WTC11 (cell line): ENCODE measurements at regions not wholly inside any gene's neighbourhood (a gene's known extent, or its start where the extent isn't known, plus 50 kb on each side); places are given as distances from the start of the nearest gene placed in this dataset.

Experiments used
- ATAC-seq: fragments of 200-7000 bp; cut with Tn5 transposase; 2 replicates; pipeline ENCODE4 v1.10.0; 2021; ENCODE audit warnings: mild to moderate bottlenecking, moderate library complexity
- CTCF ChIA-PET: fragments of 300-600 bp; sonication (Branson Sonifier 250); formaldehyde crosslinking; loops from one replicate; lab custom pipeline; 2021; ENCODE audit warnings: antibody characterized with exemption; lab: Charles Lee
- POLR2A ChIA-PET: fragments of 350-600 bp; sonication (Branson Sonifier 250); formaldehyde crosslinking; loops from one replicate; lab custom pipeline; 2021; ENCODE audit warnings: antibody characterized with exemption; lab: Charles Lee
- DNase-seq: peaks from one replicate; pipeline ENCODE4 v3.0.0; 2021; ENCODE audit warnings: low spot score
- H3K27ac Mint-ChIP-seq: 2 replicates; pipeline ENCODE4 v1.8.0; 2021; ENCODE audit warnings: mixed read lengths
- H3K27me3 Mint-ChIP-seq: 2 replicates; pipeline ENCODE4 v1.8.0; 2021; ENCODE audit warnings: low read depth, mild to moderate bottlenecking, moderate library complexity, mixed read lengths
- H3K36me3 Mint-ChIP-seq: 2 replicates; pipeline ENCODE4 v1.8.0; 2021; ENCODE audit warnings: mixed read lengths
- H3K4me1 Mint-ChIP-seq: 2 replicates; pipeline ENCODE4 v1.8.0; 2022; ENCODE audit warnings: mixed read lengths
- H3K4me3 Mint-ChIP-seq: 2 replicates; pipeline ENCODE4 v1.8.0; 2021; ENCODE audit warnings: mild to moderate bottlenecking, moderate library complexity, mixed read lengths
- H3K9me3 Mint-ChIP-seq: 2 replicates; pipeline ENCODE4 v1.8.0; 2021; ENCODE audit warnings: mixed read lengths
- AFF4 ChIP-seq: sonication (generic); formaldehyde crosslinking; IDR thresholded peaks from 2 replicates; pipeline ENCODE4 v1.8.1; 2023; ENCODE audit warnings: mild to moderate bottlenecking, missing genetic modification reagents, borderline replicate concordance
- AR ChIP-seq: fragments of 250-450 bp; sonication (Bioruptor Pico); IDR thresholded peaks from 2 replicates; pipeline ENCODE4 v1.9.0; 2021; ENCODE audit warnings: mild to moderate bottlenecking
- ATF3 ChIP-seq: sonication (generic); formaldehyde crosslinking; conservative IDR thresholded peaks from 2 replicates; pipeline ENCODE4 v1.8.1; 2022; ENCODE audit warnings: mild to moderate bottlenecking, missing genetic modification reagents
- CTCF ChIP-seq: fragments of 200-600 bp; IDR thresholded peaks from 2 replicates; pipeline ENCODE4 v1.8.0; 2022; ENCODE audit warnings: antibody characterized with exemption
- E2F5 ChIP-seq: sonication (generic); formaldehyde crosslinking; IDR thresholded peaks from 2 replicates; pipeline ENCODE4 v1.8.1; 2022; ENCODE audit warnings: mild to moderate bottlenecking, moderate library complexity, missing genetic modification reagents
- IRF1 ChIP-seq: sonication (generic); formaldehyde crosslinking; IDR thresholded peaks from 2 replicates; pipeline ENCODE4 v1.8.0; 2023; ENCODE audit warnings: missing genetic modification reagents
- IRF2 ChIP-seq: sonication (generic); formaldehyde crosslinking; IDR thresholded peaks from 2 replicates; pipeline ENCODE4 v1.8.0; 2022; ENCODE audit warnings: low read depth, missing genetic modification reagents, borderline replicate concordance
- MAX ChIP-seq: sonication (generic); formaldehyde crosslinking; IDR thresholded peaks from 2 replicates; pipeline ENCODE4 v1.8.0; 2022; ENCODE audit warnings: mild to moderate bottlenecking, missing genetic modification reagents
- MYBL2 ChIP-seq: sonication (generic); formaldehyde crosslinking; IDR thresholded peaks from 2 replicates; pipeline ENCODE4 v1.8.1; 2023; ENCODE audit warnings: mild to moderate bottlenecking, moderate library complexity, missing genetic modification reagents
- NFYB ChIP-seq: sonication (generic); formaldehyde crosslinking; conservative IDR thresholded peaks from 2 replicates; pipeline ENCODE4 v1.8.0; 2022; ENCODE audit warnings: low read depth, missing genetic modification reagents
- NR3C1 ChIP-seq: sonication (generic); formaldehyde crosslinking; conservative IDR thresholded peaks from 2 replicates; pipeline ENCODE4 v1.8.1; 2023; ENCODE audit warnings: low read depth, mild to moderate bottlenecking, missing genetic modification reagents
- PREB ChIP-seq: sonication (generic); formaldehyde crosslinking; IDR thresholded peaks from 2 replicates; pipeline ENCODE4 v1.8.1; 2022; ENCODE audit warnings: mild to moderate bottlenecking, missing genetic modification reagents, moderate library complexity, borderline replicate concordance
- TP53 ChIP-seq: sonication (generic); formaldehyde crosslinking; IDR thresholded peaks from 2 replicates; pipeline ENCODE4 v1.8.1; 2023; ENCODE audit warnings: mild to moderate bottlenecking, missing genetic modification reagents
- ZBTB21 ChIP-seq: sonication (generic); formaldehyde crosslinking; IDR thresholded peaks from 2 replicates; pipeline ENCODE4 v1.8.1; 2023; ENCODE audit warnings: mild to moderate bottlenecking, missing genetic modification reagents, borderline replicate concordance
- ZSCAN18 ChIP-seq: fragments of 250-450 bp; sonication (Bioruptor Pico); IDR thresholded peaks from 2 replicates; pipeline ENCODE4 v2.1.2; 2022; ENCODE audit warnings: mild to moderate bottlenecking, moderate library complexity

GRCh38 chr4:89369581-89369980 lies 62.0 kb upstream of the GPRIN3 start:
- H3K4me3 Mint-ChIP-seq = no peak overlapping the region
- no peaks in the 10 kb centered on the region for H3K36me3 Mint-ChIP-seq
- POLR2A ChIA-PET = no interaction called here
- peaks cover 3% of the 10 kb centered on the region; the same call in 1 of the 2 replicates for H3K4me1 Mint-ChIP-seq
- H3K27ac Mint-ChIP-seq = no peak overlapping the region
- DNase-seq = no peak
- no peak for ATAC-seq
- peaks cover 5% of the 10 kb centered on the region; the same call in 1 of the 2 replicates for H3K9me3 Mint-ChIP-seq
- no peaks in the 10 kb centered on the region for H3K27me3 Mint-ChIP-seq
- CTCF ChIA-PET = no interaction called here
- no peak for TF ChIP-seq E2F5 (CRISPR knock-in tag)
- no peak for TF ChIP-seq PREB
- no peak for TF ChIP-seq AFF4 (CRISPR knock-in tag)
- no peak for TF ChIP-seq NR3C1 (CRISPR knock-in tag)
- TF ChIP-seq MYBL2 (CRISPR knock-in tag) = no peak
- TF ChIP-seq ZBTB21 = no peak
- no peak for TF ChIP-seq TP53 (CRISPR knock-in tag)
- TF ChIP-seq CTCF = no peak
- TF ChIP-seq IRF1 (CRISPR knock-in tag) = no peak
- no peak for TF ChIP-seq ZSCAN18
- TF ChIP-seq MAX (CRISPR knock-in tag) = no peak

- H3K4me3 Mint-ChIP-seq = no peak overlapping the region
- TF ChIP-seq ATF3 (no peak), AFF4 (CRISPR knock-in tag) (no peak), MYBL2 (CRISPR knock-in tag) (no peak), AR (no peak), NFYB (no peak), IRF2 (CRISPR knock-in tag) (no peak)
- ChIA-PET CTCF (no interaction called here), POLR2A (no interaction called here)
- no peaks in the 10 kb centered on the region for H3K36me3 Mint-ChIP-seq
- H3K27me3 Mint-ChIP-seq = no peaks in the 10 kb centered on the region
- ATAC-seq = no peak
- H3K27ac Mint-ChIP-seq = no peak overlapping the region
- peaks cover 3% of the 10 kb centered on the region; the same call in 1 of the 2 replicates for H3K4me1 Mint-ChIP-seq
- peaks cover 5% of the 10 kb centered on the region for H3K9me3 Mint-ChIP-seq
- DNase-seq = no peak
Measured at GRCh38 chr4:89368861-89369260, 61.3 kb upstream of the GPRIN3 start.
